ENCODE measurements at regions not wholly inside any gene's neighbourhood (a gene's known extent, or its start where the extent isn't known, plus 50 kb on each side); places are given as distances from the start of the nearest gene placed in this dataset.
A peak's percentile ranks its signal among the peaks of the same experiment; 100 is the strongest.

GRCh38 chr3:189500798-189501495 is 130.2 kb upstream of the TP63 start:
- no peak for DNase-seq (ENCODE audit: low spot score)
- in situ Hi-C loops (cut with MboI; ENCODE audit: low pct_unique_long_range_greater_than_20kb, low sequenced_read_pairs, unreplicated experiment) = no loop called here
- no peak for TF ChIP-seq CTCF (IDR thresholded peaks at IDR 0.05; ENCODE audit: extremely low read depth, insufficient read depth, missing control alignments)

GRCh38 chr3:189502256-189502655 is 128.9 kb upstream of the TP63 start:
- DNase-seq (ENCODE audit: low spot score) = no peak
- no peak for TF ChIP-seq CTCF (IDR thresholded peaks at IDR 0.05; ENCODE audit: extremely low read depth, insufficient read depth, missing control alignments)
- in situ Hi-C loops (cut with MboI; ENCODE audit: low pct_unique_long_range_greater_than_20kb, low sequenced_read_pairs, unreplicated experiment) = no loop called here

- no peak for TF ChIP-seq CTCF (IDR thresholded peaks at IDR 0.05; ENCODE audit: extremely low read depth, insufficient read depth, missing control alignments)
Observed at GRCh38 chr3:189502676-189503257, 128.4 kb upstream of the TP63 start.

GRCh38 chr3:189507856-189508255 is 123.3 kb upstream of the TP63 start:
- in situ Hi-C loops (cut with MboI; ENCODE audit: low pct_unique_long_range_greater_than_20kb, low sequenced_read_pairs, unreplicated experiment) = no loop called here
- DNase-seq (ENCODE audit: low spot score) = peak; percentile 21
- TF ChIP-seq CTCF (IDR thresholded peaks at IDR 0.05; ENCODE audit: extremely low read depth, insufficient read depth, missing control alignments) = no peak

More at GRCh38 chr3:189502676-189503257, 128.4 kb upstream of the TP63 start:
- in situ Hi-C loops (cut with MboI; ENCODE audit: low pct_unique_long_range_greater_than_20kb, low sequenced_read_pairs, unreplicated experiment) = no loop called here
- no peak for DNase-seq (ENCODE audit: low spot score)

GRCh38 chr3:189508784-189509501 is 122.2 kb upstream of the TP63 start:
- in situ Hi-C loops (cut with MboI; ENCODE audit: low pct_unique_long_range_greater_than_20kb, low sequenced_read_pairs, unreplicated experiment) = no loop called here
- no peak for TF ChIP-seq CTCF (IDR thresholded peaks at IDR 0.05; ENCODE audit: extremely low read depth, insufficient read depth, missing control alignments)
- DNase-seq (ENCODE audit: low spot score) = no peak

GRCh38 chr3:189512039-189512438 is 119.2 kb upstream of the TP63 start:
- in situ Hi-C loops (cut with MboI; ENCODE audit: low pct_unique_long_range_greater_than_20kb, low sequenced_read_pairs, unreplicated experiment) = no loop called here
- TF ChIP-seq CTCF (IDR thresholded peaks at IDR 0.05; ENCODE audit: extremely low read depth, insufficient read depth, missing control alignments) = peak; percentile 47
- peak; percentile 19 for DNase-seq (ENCODE audit: low spot score)
